Thyroid gland (tissue), 4 donors: ENCODE measurements at regions not wholly inside any gene's neighbourhood (a gene's known extent, or its start where the extent isn't known, plus 50 kb on each side); places are given as distances from the start of the nearest gene placed in this dataset.
"Not testable (repeated sequence)": the region's sequence is repeated elsewhere in the genome, so short reads cannot be mapped to it uniquely, and the experiment has no call there.

Experiments
- POLR2A ChIP-seq, 2 donors: fragments of 450-650 bp; IDR thresholded peaks; one replicate each; pipeline ENCODE4 v1.6.1; 2017; ENCODE audit warnings: antibody characterized with exemption in 2 of 2, mild to moderate bottlenecking in 2 of 2, moderate library complexity in 1 of 2
- TF ChIP-seq, protein P1 (sequence below), 6 experiments: fragments of 200-600 bp in 3 of 6; fragments of 450-650 bp in 3 of 6; sonication (generic) in 3 of 6; IDR thresholded peaks; one replicate each; pipeline ENCODE4 v1.5.1; 2016 to 2019; ENCODE audit warnings: antibody characterized with exemption in 6 of 6, mild to moderate bottlenecking in 2 of 6, inconsistent platforms in 1 of 6, moderate library complexity in 1 of 6

DNA sequence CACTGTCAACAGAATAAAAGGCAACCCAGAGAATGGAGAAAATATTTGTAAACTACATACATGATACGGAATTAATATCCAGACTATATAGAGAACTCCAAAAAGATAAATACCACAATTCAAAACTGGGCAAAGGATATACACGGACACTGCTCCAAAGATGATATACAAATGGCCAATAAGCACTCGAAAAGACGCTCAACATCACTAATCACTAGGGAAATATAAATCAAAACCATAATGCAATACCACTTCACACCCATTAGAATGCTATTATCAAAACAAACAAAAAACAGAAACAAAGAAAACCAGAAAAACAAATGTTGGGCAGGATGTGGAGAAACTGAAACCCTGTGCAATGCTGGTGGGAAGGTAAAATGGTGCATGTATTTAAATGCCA is 1764.6 kb upstream of the DEFB115 start:
- TF ChIP-seq, protein P1, sequence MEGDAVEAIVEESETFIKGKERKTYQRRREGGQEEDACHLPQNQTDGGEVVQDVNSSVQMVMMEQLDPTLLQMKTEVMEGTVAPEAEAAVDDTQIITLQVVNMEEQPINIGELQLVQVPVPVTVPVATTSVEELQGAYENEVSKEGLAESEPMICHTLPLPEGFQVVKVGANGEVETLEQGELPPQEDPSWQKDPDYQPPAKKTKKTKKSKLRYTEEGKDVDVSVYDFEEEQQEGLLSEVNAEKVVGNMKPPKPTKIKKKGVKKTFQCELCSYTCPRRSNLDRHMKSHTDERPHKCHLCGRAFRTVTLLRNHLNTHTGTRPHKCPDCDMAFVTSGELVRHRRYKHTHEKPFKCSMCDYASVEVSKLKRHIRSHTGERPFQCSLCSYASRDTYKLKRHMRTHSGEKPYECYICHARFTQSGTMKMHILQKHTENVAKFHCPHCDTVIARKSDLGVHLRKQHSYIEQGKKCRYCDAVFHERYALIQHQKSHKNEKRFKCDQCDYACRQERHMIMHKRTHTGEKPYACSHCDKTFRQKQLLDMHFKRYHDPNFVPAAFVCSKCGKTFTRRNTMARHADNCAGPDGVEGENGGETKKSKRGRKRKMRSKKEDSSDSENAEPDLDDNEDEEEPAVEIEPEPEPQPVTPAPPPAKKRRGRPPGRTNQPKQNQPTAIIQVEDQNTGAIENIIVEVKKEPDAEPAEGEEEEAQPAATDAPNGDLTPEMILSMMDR (IDR thresholded peaks at IDR 0.05): not testable (repeated sequence)
- TF ChIP-seq POLR2A (IDR thresholded peaks at IDR 0.05): not testable (repeated sequence)
